Lung (tissue), 11 donors: ENCODE measurements at regions not wholly inside any gene's neighbourhood (a gene's known extent, or its start where the extent isn't known, plus 50 kb on each side); places are given as distances from the start of the nearest gene placed in this dataset.

Experiments
- ATAC-seq: fragments of 200-7000 bp; cut with Tn5 transposase; one replicate; pipeline ENCODE4 v1.9.1; 2020; ENCODE audit warnings: moderate number of reproducible peaks; ENCODE audit not compliant: insufficient read depth, low FRiP score
- DNase-seq, 3 donors: peaks; one replicate each; pipeline ENCODE4 v3.0.0-alpha.2; 2013 to 2017
- H3K27ac ChIP-seq, 2 donors: one replicate each; pipeline ENCODE4 v1.5.1; 2013; ENCODE audit warnings: mild to moderate bottlenecking in 2 of 2, moderate library complexity in 2 of 2, control low read depth in 1 of 2, inconsistent platforms in 1 of 2, low read depth in 1 of 2, low read length in 1 of 2
- H3K27me3 ChIP-seq, 3 donors: one replicate each; pipeline ENCODE4 v1.5.1; 2013; ENCODE audit warnings: low read length in 2 of 3; ENCODE audit not compliant: control insufficient read depth in 3 of 3, insufficient read depth in 3 of 3
- H3K36me3 ChIP-seq, 4 donors: one replicate each; pipeline ENCODE4 v1.5.1; 2013; ENCODE audit warnings: low read length in 4 of 4, mild to moderate bottlenecking in 1 of 4, moderate library complexity in 1 of 4; ENCODE audit not compliant: control insufficient read depth in 4 of 4, insufficient read depth in 4 of 4
- H3K4me1 ChIP-seq, 5 donors: one replicate each; pipeline ENCODE4 v1.5.1; 2013; ENCODE audit warnings: low read length in 5 of 5, mild to moderate bottlenecking in 2 of 5, moderate library complexity in 1 of 5; ENCODE audit not compliant: control insufficient read depth in 5 of 5, insufficient read depth in 5 of 5
- H3K4me3 ChIP-seq: one replicate; pipeline ENCODE4 v1.5.1; 2013; ENCODE audit warnings: mild to moderate bottlenecking, control low read depth, moderate library complexity
- H3K9ac ChIP-seq, 2 donors: one replicate each; pipeline ENCODE4 v1.5.1; 2013; ENCODE audit warnings: low read length in 2 of 2, control low read depth in 1 of 2; ENCODE audit not compliant: insufficient read depth in 1 of 2
- H3K9me3 ChIP-seq, 4 donors: one replicate each; pipeline ENCODE4 v1.5.1; 2013; ENCODE audit warnings: low read length in 3 of 4, mild to moderate bottlenecking in 1 of 4, moderate library complexity in 1 of 4; ENCODE audit not compliant: control insufficient read depth in 4 of 4, insufficient read depth in 3 of 4
- CTCF ChIP-seq: IDR thresholded peaks from 2 replicates; pipeline ENCODE4 v1.5.1; 2012; ENCODE audit warnings: mild to moderate bottlenecking; ENCODE audit errors: control extremely low read depth, extremely low read depth
- WGBS, 2 donors: extraction: QIAGEN DNeasy Blood & Tissue Kit; methylation state at CpG; one replicate each; pipeline ENCODE4 v1.1.7; 2013; 5-methylcytosine and 5-hydroxymethylcytosine counted together
- donor health status: control.
- donor health status: control.
- donor health status: Bipolar disorder and iron deficiency.
- donor health status: healthy.
- donor health status: DM: yes; HTN: yes; CAD: no.

- Histone ChIP-seq H3K4me1 (no peaks in the 10 kb centered on the region), H3K27me3 (no peaks in the 10 kb centered on the region), H3K9ac (no peak overlapping the region), H3K4me3 (no peak overlapping the region), H3K9me3 (peaks cover 0 to 2% (median 0%) of the 10 kb centered on the region in 4 donors), H3K36me3 (no peaks in the 10 kb centered on the region), H3K27ac (no peak overlapping the region)
- no peak for TF ChIP-seq CTCF
- DNase-seq (no peak), ATAC-seq (no peak)
- 73 to 76% methylated on average over 3 of the region's 3 CpGs for WGBS, 2 donors
Measured at GRCh38 chr6:165013701-165014100, 295.7 kb downstream of the C6orf118 start.

- Histone ChIP-seq H3K4me3 (no peak overlapping the region), H3K27ac (no peak overlapping the region), H3K36me3 (no peaks in the 10 kb centered on the region), H3K4me1 (no peaks in the 10 kb centered on the region), H3K27me3 (no peaks in the 10 kb centered on the region), H3K9ac (no peak overlapping the region), H3K9me3 (peaks cover 0 to 2% (median under 1%) of the 10 kb centered on the region in 4 donors)
- WGBS, 2 donors: 83 to 89% methylated on average over 4 of the region's 4 CpGs
- no peak for ATAC-seq
- no peak for DNase-seq
- no peak for TF ChIP-seq CTCF
Measured at GRCh38 chr6:165012183-165012582, 297.2 kb downstream of the C6orf118 start.

GRCh38 chr6:165010556-165011535, 298.6 kb downstream of the C6orf118 start:
- Histone ChIP-seq H3K36me3 (no peaks in the 10 kb centered on the region), H3K4me1 (no peaks in the 10 kb centered on the region), H3K27ac (no peak overlapping the region), H3K9ac (no peak overlapping the region), H3K27me3 (no peaks in the 10 kb centered on the region), H3K9me3 (peaks cover 0 to 6% (median under 1%) of the 10 kb centered on the region in 4 donors), H3K4me3 (no peak overlapping the region)
- 73 to 79% methylated on average over 5 of the region's 5 CpGs for WGBS, 2 donors
- ATAC-seq (no peak), DNase-seq (peak in 1 of 3 donors; percentile 1)
- TF ChIP-seq CTCF: no peak
